ENCODE measurements at regions not wholly inside any gene's neighbourhood (a gene's known extent, or its start where the extent isn't known, plus 50 kb on each side); places are given as distances from the start of the nearest gene placed in this dataset.

GRCh38 chr2:62348700-62349099 is 152.8 kb downstream of the B3GNT2 start:
- no peak for TF ChIP-seq ETV6 (CRISPR knock-in tag; IDR thresholded peaks at IDR 0.05)
- TF ChIP-seq, protein P1, sequence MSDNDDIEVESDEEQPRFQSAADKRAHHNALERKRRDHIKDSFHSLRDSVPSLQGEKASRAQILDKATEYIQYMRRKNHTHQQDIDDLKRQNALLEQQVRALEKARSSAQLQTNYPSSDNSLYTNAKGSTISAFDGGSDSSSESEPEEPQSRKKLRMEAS (CRISPR knock-in tag; IDR thresholded peaks at IDR 0.05) = no peak
- no peak for TF ChIP-seq CREB1 (CRISPR knock-in tag; IDR thresholded peaks at IDR 0.05)
- TF ChIP-seq USF2 (CRISPR knock-in tag; IDR thresholded peaks at IDR 0.05) = no peak

Measured in WTC11 (cell line).